GM12878 (cell line): ENCODE measurements at regions not wholly inside any gene's neighbourhood (a gene's known extent, or its start where the extent isn't known, plus 50 kb on each side); places are given as distances from the start of the nearest gene placed in this dataset.
"Not testable (repeated sequence)": the region's sequence is repeated elsewhere in the genome, so short reads cannot be mapped to it uniquely, and the experiment has no call there.

ENCODE experiments used
- ATAC-seq: fragments of 200-7000 bp; cut with Tn5 transposase; 3 replicates; pipeline ENCODE4 v1.9.1; 2020; ENCODE audit warnings: mild to moderate bottlenecking, moderate library complexity
- BruUV-seq: library from RNA; stranded (reverse); fragments of 400-500 nt; replicated peaks from 2 replicates; lab custom pipeline; 2021; lab: Mats Ljungman, UMichigan
- CTCF ChIA-PET: fragments of 300-600 bp; sonication (Branson Sonifier 250); formaldehyde crosslinking; extraction: SDS; loops from one replicate; lab custom pipeline; 2021; ENCODE audit warnings: inconsistent platforms; lab: Yijun Ruan, JAX
- POLR2A ChIA-PET: fragments of 350-600 bp; formaldehyde crosslinking; extraction: SDS; loops from one replicate; lab custom pipeline; 2021; ENCODE audit warnings: inconsistent platforms; lab: Charles Lee
- RAD21 ChIA-PET: fragments of 300-600 bp; sonication (Branson Sonifier 250); formaldehyde crosslinking; loops from one replicate; lab custom pipeline; 2023; ENCODE audit warnings: antibody characterized with exemption; ENCODE audit not compliant: unreplicated experiment; lab: Charles Lee
- SMC1A ChIA-PET: fragments of 300-600 bp; sonication (Branson Sonifier 250); formaldehyde crosslinking; loops from one replicate; lab custom pipeline; 2023; ENCODE audit not compliant: unreplicated experiment, uncharacterized antibody; lab: Charles Lee
- DNase-seq: peaks from one replicate; pipeline ENCODE4 v3.0.0-alpha.2; 2011; ENCODE audit warnings: low read depth, low spot score
- FAIRE-seq: peaks from 3 replicates; lab custom pipeline; 2011; peaks lifted over from hg19 to GRCh38; lab: Jason Lieb, UNC
- H2AFZ ChIP-seq: 2 replicates; pipeline ENCODE4 v1.6.0; 2011; ENCODE audit warnings: low read depth, low read length, control low read depth; ENCODE audit not compliant: control insufficient read depth
- H3K27ac ChIP-seq: 2 replicates; pipeline ENCODE4 v1.5.1; 2011; ENCODE audit warnings: control low read depth; ENCODE audit not compliant: control insufficient read depth, insufficient read depth
- H3K27me3 ChIP-seq, 2 experiments: replicated peaks in 1 of 2; 2 replicates each; pipeline versions ENCODE4 v1.6.0 to v1.6.1; 2011; ENCODE audit warnings: low read length in 1 of 2; ENCODE audit not compliant: control insufficient read depth in 2 of 2, insufficient read depth in 2 of 2
- H3K36me3 ChIP-seq, 2 experiments: 2 replicates each; pipeline ENCODE4 v1.5.1; 2011; ENCODE audit warnings: low read length in 1 of 2; ENCODE audit not compliant: control insufficient read depth in 2 of 2, insufficient read depth in 2 of 2
- H3K4me1 ChIP-seq: 2 replicates; pipeline ENCODE4 v1.6.1; 2011; ENCODE audit warnings: mild to moderate bottlenecking, low read length, moderate library complexity, mixed read lengths; ENCODE audit not compliant: control insufficient read depth, insufficient read depth
- H3K4me2 ChIP-seq: 2 replicates; pipeline ENCODE4 v1.6.0; 2011; ENCODE audit warnings: control low read depth; ENCODE audit not compliant: control insufficient read depth, insufficient read depth
- H3K4me3 ChIP-seq: fragments of 200-600 bp; sonication (generic); 2 replicates; pipeline ENCODE4 v1.5.1; 2016
- H3K79me2 ChIP-seq: 2 replicates; pipeline ENCODE4 v1.6.0; 2011; ENCODE audit warnings: low read length; ENCODE audit not compliant: control insufficient read depth, insufficient read depth
- H3K9ac ChIP-seq: 2 replicates; pipeline ENCODE4 v1.8.0; 2011; ENCODE audit warnings: low read length, control low read depth, mixed read lengths; ENCODE audit not compliant: control insufficient read depth, insufficient read depth
- H3K9me3 ChIP-seq: replicated peaks from 3 replicates; pipeline ENCODE4 v1.5.1; 2011; ENCODE audit warnings: mild to moderate bottlenecking, low read length; ENCODE audit not compliant: control insufficient read depth, insufficient read depth
- H4K20me1 ChIP-seq: 2 replicates; pipeline ENCODE4 v1.6.0; 2011; ENCODE audit not compliant: control insufficient read depth, insufficient read depth
- KDM1A ChIP-seq: fragments of 200-600 bp; sonication (generic); IDR thresholded peaks from 2 replicates; pipeline ENCODE4 v1.6.1; 2016; ENCODE audit warnings: borderline replicate concordance
- WGBS: methylation state at CpG from one replicate; pipeline ENCODE4 v1.1.6; 2016; ENCODE audit warnings: low lambda C conversion rate; ENCODE audit not compliant: insufficient replicate concordance, insufficient coverage; ENCODE audit errors: missing lambda C conversion rate; 5-methylcytosine and 5-hydroxymethylcytosine counted together
- in situ Hi-C: fragments of 300-500 bp; cut with MboI; formaldehyde crosslinking; loops from 9 replicates; pipeline ENCODE4 v1.14.3; 2018; ENCODE audit warnings: mixed read lengths
- intact Hi-C: fragments of 100-400 bp; cut with micrococcal nuclease; formaldehyde crosslinking; loops from one replicate; pipeline ENCODE4 v1.14.2; 2022; ENCODE audit not compliant: unreplicated experiment
- TF ChIP-seq, protein P1 (sequence below): IDR thresholded peaks from 2 replicates; pipeline ENCODE4 v1.6.1; 2012; ENCODE audit warnings: low read length, inconsistent platforms

- ATAC-seq, result no peak
- Histone ChIP-seq H3K36me3 (no peaks in the 10 kb centered on the region), H3K4me1 (no peaks in the 10 kb centered on the region)
- in situ Hi-C loops, result no loop called here
- TF ChIP-seq, protein P1, sequence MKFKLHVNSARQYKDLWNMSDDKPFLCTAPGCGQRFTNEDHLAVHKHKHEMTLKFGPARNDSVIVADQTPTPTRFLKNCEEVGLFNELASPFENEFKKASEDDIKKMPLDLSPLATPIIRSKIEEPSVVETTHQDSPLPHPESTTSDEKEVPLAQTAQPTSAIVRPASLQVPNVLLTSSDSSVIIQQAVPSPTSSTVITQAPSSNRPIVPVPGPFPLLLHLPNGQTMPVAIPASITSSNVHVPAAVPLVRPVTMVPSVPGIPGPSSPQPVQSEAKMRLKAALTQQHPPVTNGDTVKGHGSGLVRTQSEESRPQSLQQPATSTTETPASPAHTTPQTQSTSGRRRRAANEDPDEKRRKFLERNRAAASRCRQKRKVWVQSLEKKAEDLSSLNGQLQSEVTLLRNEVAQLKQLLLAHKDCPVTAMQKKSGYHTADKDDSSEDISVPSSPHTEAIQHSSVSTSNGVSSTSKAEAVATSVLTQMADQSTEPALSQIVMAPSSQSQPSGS, result no peak
- TF ChIP-seq, all 136 proteins: peak for 0
- DNase-seq (no peak), FAIRE-seq (no peak)
- Histone ChIP-seq H3K27ac (no peak overlapping the region), H4K20me1 (no peaks in the 10 kb centered on the region), H3K4me2 (no peak overlapping the region), H3K79me2 (no peaks in the 10 kb centered on the region), H3K4me3 (no peak overlapping the region), H3K9ac (no peak overlapping the region), H2AFZ (no peak overlapping the region), H3K9me3 (no peaks in the 10 kb centered on the region), H3K27me3 (no peaks in the 10 kb centered on the region)
- POLR2A ChIA-PET, result interaction anchor here (0.8 kb wide), 1 partner anchor 80 kb away, joined by 4 read pairs; no protein-coding TSS in a partner anchor
- RAD21 ChIA-PET, result no interaction called here
- intact Hi-C loops, result no loop called here
- WGBS, result 40% methylated on average over 2 of the region's 2 CpGs
- no TSS peak for BruUV-seq
- CTCF ChIA-PET, result no interaction called here
- SMC1A ChIA-PET, result interaction anchor here (1.3 kb wide), 1 partner anchor 18 kb away, joined by 3 read pairs; no protein-coding TSS in a partner anchor
These were observed 228.3 kb upstream of the GBE1 start for GRCh38 chr3:81989758-81990157.

- FAIRE-seq (no peak), DNase-seq (no peak)
- no peaks in the 10 kb centered on the region for H4K20me1 ChIP-seq
- H3K27me3 ChIP-seq, result no peaks in the 10 kb centered on the region
- H3K4me2 ChIP-seq, result no peak overlapping the region
- H3K4me3 ChIP-seq, result no peak overlapping the region
- no peak overlapping the region for H2AFZ ChIP-seq
- whole genome bisulfite sequencing, result 40% methylated on average over 3 of the region's 3 CpGs
- H3K79me2 ChIP-seq, result no peaks in the 10 kb centered on the region
- no peaks in the 10 kb centered on the region for H3K4me1 ChIP-seq
- H3K9me3 ChIP-seq, result no peaks in the 10 kb centered on the region
- CTCF ChIA-PET, result no interaction called here
- H3K36me3 ChIP-seq, result no peaks in the 10 kb centered on the region
- intact Hi-C loops, result no loop called here
- BruUV-seq, result no TSS peak
- in situ Hi-C loops, result no loop called here
- TF ChIP-seq KDM1A, result no peak
- TF ChIP-seq, all 136 proteins: peak for 0
- SMC1A ChIA-PET, result interaction anchor here (1.3 kb wide), 1 partner anchor 18 kb away, joined by 3 read pairs; no protein-coding TSS in a partner anchor
- no peak for ATAC-seq
- RAD21 ChIA-PET, result no interaction called here
- Histone ChIP-seq H3K27ac (no peak overlapping the region), H3K9ac (no peak overlapping the region)
- POLR2A ChIA-PET, result interaction anchor here (0.8 kb wide), 1 partner anchor 79 kb away, joined by 4 read pairs; no protein-coding TSS in a partner anchor
These were observed 227.8 kb upstream of the GBE1 start for GRCh38 chr3:81989274-81989673.

GRCh38 chr3:81987412-81987811, 226.0 kb upstream of the GBE1 start:
- H3K27ac ChIP-seq, DNase-seq, BruUV-seq, ATAC-seq, FAIRE-seq, H3K27me3 ChIP-seq, H3K4me3 ChIP-seq, H3K79me2 ChIP-seq, intact Hi-C loops, RAD21 ChIA-PET, SMC1A ChIA-PET, in situ Hi-C loops, H4K20me1 ChIP-seq, H3K4me2 ChIP-seq, H2AFZ ChIP-seq, POLR2A ChIA-PET, H3K4me1 ChIP-seq, H3K9me3 ChIP-seq, H3K36me3 ChIP-seq, H3K9ac ChIP-seq: not testable (repeated sequence)
- WGBS, result 64% methylated on average over 10 of the region's 11 CpGs
- CTCF ChIA-PET, result interaction anchor here (0.6 kb wide), 1 partner anchor 642 kb away, joined by 3 read pairs; no protein-coding TSS in a partner anchor
